ENCODE measurements at regions not wholly inside any gene's neighbourhood (a gene's known extent, or its start where the extent isn't known, plus 50 kb on each side); places are given as distances from the start of the nearest gene placed in this dataset.

DNA sequence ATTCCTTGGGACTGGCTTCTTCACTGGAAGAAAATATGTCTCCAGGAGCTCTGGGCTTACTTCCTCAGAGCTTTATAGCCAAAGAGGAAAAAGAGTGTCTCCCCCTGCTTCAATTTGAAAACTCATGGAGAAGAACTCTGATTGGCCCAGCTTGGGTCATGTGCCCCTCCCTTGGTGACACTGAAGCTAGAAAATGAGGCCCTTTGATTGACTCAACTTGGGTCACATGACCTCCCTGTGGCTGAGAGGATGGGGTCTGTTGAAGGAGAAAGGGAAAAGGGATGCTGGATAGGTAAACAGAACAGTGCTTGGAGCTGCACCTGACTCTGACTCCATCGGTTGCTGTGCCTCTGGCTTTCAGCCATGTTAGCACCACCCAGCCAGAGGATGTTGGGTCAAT lies 70.6 kb upstream of the KSR1 start:
- H3K9me3 ChIP-seq (ENCODE audit: control insufficient read depth, low read depth, low read length): no peaks in the 10 kb centered on the region
- no peak overlapping the region for H3K27ac ChIP-seq (ENCODE audit: control insufficient read depth, insufficient read depth, low read length)
- H3K9ac ChIP-seq (ENCODE audit: control insufficient read depth, extremely low read depth, insufficient read depth, low read length): no peak overlapping the region
- no peak overlapping the region for H3K4me3 ChIP-seq (ENCODE audit: control insufficient read depth in 2 of 3, extremely low read depth in 1 of 3, insufficient read depth in 2 of 3, low read depth in 1 of 3, low read length in 3 of 3)
- H2AFZ ChIP-seq (ENCODE audit: control insufficient read depth, low read length): no peak overlapping the region
- peaks cover 14% of the 10 kb centered on the region for H3K4me1 ChIP-seq (ENCODE audit: control insufficient read depth, extremely low read depth, insufficient read depth, low read length)
- TF ChIP-seq, protein P1, sequence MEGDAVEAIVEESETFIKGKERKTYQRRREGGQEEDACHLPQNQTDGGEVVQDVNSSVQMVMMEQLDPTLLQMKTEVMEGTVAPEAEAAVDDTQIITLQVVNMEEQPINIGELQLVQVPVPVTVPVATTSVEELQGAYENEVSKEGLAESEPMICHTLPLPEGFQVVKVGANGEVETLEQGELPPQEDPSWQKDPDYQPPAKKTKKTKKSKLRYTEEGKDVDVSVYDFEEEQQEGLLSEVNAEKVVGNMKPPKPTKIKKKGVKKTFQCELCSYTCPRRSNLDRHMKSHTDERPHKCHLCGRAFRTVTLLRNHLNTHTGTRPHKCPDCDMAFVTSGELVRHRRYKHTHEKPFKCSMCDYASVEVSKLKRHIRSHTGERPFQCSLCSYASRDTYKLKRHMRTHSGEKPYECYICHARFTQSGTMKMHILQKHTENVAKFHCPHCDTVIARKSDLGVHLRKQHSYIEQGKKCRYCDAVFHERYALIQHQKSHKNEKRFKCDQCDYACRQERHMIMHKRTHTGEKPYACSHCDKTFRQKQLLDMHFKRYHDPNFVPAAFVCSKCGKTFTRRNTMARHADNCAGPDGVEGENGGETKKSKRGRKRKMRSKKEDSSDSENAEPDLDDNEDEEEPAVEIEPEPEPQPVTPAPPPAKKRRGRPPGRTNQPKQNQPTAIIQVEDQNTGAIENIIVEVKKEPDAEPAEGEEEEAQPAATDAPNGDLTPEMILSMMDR (optimal IDR thresholded peaks at IDR 0.05 in 1 of 3, IDR thresholded peaks at IDR 0.05 in 1 of 3, conservative IDR thresholded peaks at IDR 0.05 in 1 of 3; ENCODE audit: extremely low read depth in 1 of 3, insufficient read depth in 2 of 3, low read length in 3 of 3): no peak
- no peaks in the 10 kb centered on the region for H3K9me1 ChIP-seq (ENCODE audit: control insufficient read depth, extremely low read depth, insufficient read depth, low read length)
- FAIRE-seq (no peak), DNase-seq (ENCODE audit: low read depth, low spot score) (no peak)
- H3K79me2 ChIP-seq (ENCODE audit: control insufficient read depth, insufficient read depth, low read length): no peaks in the 10 kb centered on the region
- H3K27me3 ChIP-seq (ENCODE audit: control insufficient read depth, extremely low read depth, insufficient read depth, low read length): no peaks in the 10 kb centered on the region
- no peak overlapping the region for H3K4me2 ChIP-seq (ENCODE audit: control insufficient read depth, extremely low read depth, insufficient read depth, low read depth, low read length)
- no peaks in the 10 kb centered on the region for H4K20me1 ChIP-seq (ENCODE audit: control insufficient read depth, extremely low read depth, insufficient read depth, low read length)
- dilution Hi-C loops (cut with MboI; ENCODE audit: extremely low pct_ligation_motif_present, low sequenced_read_pairs): no loop called here
- no peaks in the 10 kb centered on the region for H3K36me3 ChIP-seq (ENCODE audit: control insufficient read depth in 2 of 2, extremely low read depth in 1 of 2, insufficient read depth in 2 of 2, low read length in 2 of 2)

DNA sequence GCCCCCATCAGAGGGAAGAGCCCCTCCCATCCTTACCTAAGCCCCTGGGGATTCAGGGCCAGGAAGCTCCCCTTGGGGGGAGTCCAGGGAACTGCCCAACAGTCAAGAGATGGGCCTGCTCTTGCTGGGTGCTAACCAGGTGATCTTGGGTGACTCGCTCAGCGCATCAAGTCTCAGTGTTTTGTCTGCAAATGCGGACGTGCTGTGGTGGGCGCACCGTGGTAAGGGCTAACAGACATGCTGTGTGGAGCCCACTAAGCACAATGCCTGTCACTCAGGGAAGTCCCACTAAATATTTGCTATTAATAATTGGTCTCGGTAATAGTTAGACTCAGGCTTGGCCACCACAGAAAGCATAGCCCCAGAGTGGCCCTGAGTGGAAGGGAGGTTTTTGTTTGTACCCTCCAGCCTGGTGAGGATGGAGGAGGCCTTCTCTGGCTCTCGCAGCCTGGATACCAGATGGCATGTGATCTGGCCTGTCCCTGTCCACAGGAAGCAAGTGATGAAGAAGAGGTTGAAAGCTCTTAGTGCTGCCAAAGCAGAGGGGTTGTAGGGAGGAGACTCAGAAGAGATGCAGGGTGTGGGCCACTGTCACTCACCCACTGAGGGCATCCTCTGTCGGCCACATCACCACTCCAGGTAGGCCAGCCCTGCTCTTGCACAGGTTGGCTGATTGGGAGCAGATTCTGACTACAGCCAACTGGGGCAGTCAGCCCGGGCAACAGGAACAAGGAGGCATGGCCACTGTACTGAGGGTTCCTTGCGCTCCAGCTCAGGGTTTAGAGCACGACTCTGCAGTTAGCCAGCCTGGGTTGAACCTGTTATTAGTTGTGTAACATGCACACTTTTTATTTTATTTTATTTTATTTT lies 69.8 kb upstream of the KSR1 start:
- Histone ChIP-seq H3K79me2 (ENCODE audit: control insufficient read depth, insufficient read depth, low read length) (no peaks in the 10 kb centered on the region), H3K9me1 (ENCODE audit: control insufficient read depth, extremely low read depth, insufficient read depth, low read length) (no peaks in the 10 kb centered on the region), H3K4me3 (ENCODE audit: control insufficient read depth in 2 of 3, extremely low read depth in 1 of 3, insufficient read depth in 2 of 3, low read depth in 1 of 3, low read length in 3 of 3) (no peak overlapping the region), H3K27ac (ENCODE audit: control insufficient read depth, insufficient read depth, low read length) (no peak overlapping the region), H3K36me3 (ENCODE audit: control insufficient read depth in 2 of 2, extremely low read depth in 1 of 2, insufficient read depth in 2 of 2, low read length in 2 of 2) (no peaks in the 10 kb centered on the region), H2AFZ (ENCODE audit: control insufficient read depth, low read length) (no peak overlapping the region), H3K4me2 (ENCODE audit: control insufficient read depth, extremely low read depth, insufficient read depth, low read depth, low read length) (no peak overlapping the region), H3K9me3 (ENCODE audit: control insufficient read depth, low read depth, low read length) (no peaks in the 10 kb centered on the region), H3K27me3 (ENCODE audit: control insufficient read depth, extremely low read depth, insufficient read depth, low read length) (no peaks in the 10 kb centered on the region), H4K20me1 (ENCODE audit: control insufficient read depth, extremely low read depth, insufficient read depth, low read length) (no peaks in the 10 kb centered on the region), H3K4me1 (ENCODE audit: control insufficient read depth, extremely low read depth, insufficient read depth, low read length) (peaks cover 14% of the 10 kb centered on the region), H3K9ac (ENCODE audit: control insufficient read depth, extremely low read depth, insufficient read depth, low read length) (no peak overlapping the region)
- dilution Hi-C loops (cut with MboI; ENCODE audit: extremely low pct_ligation_motif_present, low sequenced_read_pairs): no loop called here
- FAIRE-seq (no peak), DNase-seq (ENCODE audit: low read depth, low spot score) (no peak)
- no peak for TF ChIP-seq EZH2 (IDR thresholded peaks at IDR 0.05; ENCODE audit: low read length)
- TF ChIP-seq, protein P1 (optimal IDR thresholded peaks at IDR 0.05 in 1 of 3, IDR thresholded peaks at IDR 0.05 in 1 of 3, conservative IDR thresholded peaks at IDR 0.05 in 1 of 3; ENCODE audit: extremely low read depth in 1 of 3, insufficient read depth in 2 of 3, low read length in 3 of 3): no peak

Data from keratinocyte (primary cell).